MCF 10A (cell line): ENCODE measurements at regions not wholly inside any gene's neighbourhood (a gene's known extent, or its start where the extent isn't known, plus 50 kb on each side); places are given as distances from the start of the nearest gene placed in this dataset. TPM values are rescaled to one million over a fixed set of nuclear protein-coding genes. Genes with fewer than 3 reads are reported as not detected.
"Not testable (repeated sequence)": the region's sequence is repeated elsewhere in the genome, so short reads cannot be mapped to it uniquely, and the experiment has no call there.

ENCODE experiments used
- BruUV-seq: library from RNA; stranded (reverse); fragments of 400-500 nt; replicated peaks from 2 replicates; lab custom pipeline; 2021; lab: Mats Ljungman, UMichigan
- CTCF ChIA-PET: fragments of 300-600 bp; sonication (Branson Sonifier 250); formaldehyde crosslinking; extraction: SDS; loops from one replicate; lab custom pipeline; 2021; ENCODE audit warnings: antibody characterized with exemption, inconsistent platforms; lab: Yijun Ruan, JAX
- POLR2A ChIA-PET: fragments of 300-600, 350-650 bp; sonication (Branson Sonifier 250); formaldehyde crosslinking; extraction: SDS; loops from one replicate; lab custom pipeline; 2020; ENCODE audit warnings: antibody characterized with exemption, inconsistent platforms; lab: Yijun Ruan, JAX
- DNase-seq: peaks from one replicate; pipeline ENCODE4 v3.0.0-alpha.2; 2018; ENCODE audit not compliant: unreplicated experiment
- H3K27ac Mint-ChIP-seq: one replicate; pipeline ENCODE4 v1.8.0; 2022; ENCODE audit warnings: mild to moderate bottlenecking, low read depth, mixed read lengths; ENCODE audit not compliant: unreplicated experiment
- H3K27me3 Mint-ChIP-seq: one replicate; pipeline ENCODE4 v1.8.0; 2022; ENCODE audit warnings: mixed read lengths; ENCODE audit not compliant: insufficient read depth, unreplicated experiment
- H3K36me3 Mint-ChIP-seq: one replicate; pipeline ENCODE4 v1.8.0; 2022; ENCODE audit warnings: mild to moderate bottlenecking, moderate library complexity, mixed read lengths; ENCODE audit not compliant: insufficient read depth, unreplicated experiment
- H3K4me1 Mint-ChIP-seq: one replicate; pipeline ENCODE4 v1.8.0; 2022; ENCODE audit warnings: mixed read lengths; ENCODE audit not compliant: insufficient read depth, unreplicated experiment
- H3K4me3 Mint-ChIP-seq: one replicate; pipeline ENCODE4 v1.8.0; 2022; ENCODE audit warnings: mild to moderate bottlenecking, moderate library complexity, mixed read lengths; ENCODE audit not compliant: unreplicated experiment
- H3K9me3 Mint-ChIP-seq: one replicate; pipeline ENCODE4 v1.8.0; 2022; ENCODE audit warnings: mixed read lengths; ENCODE audit not compliant: unreplicated experiment
- intact Hi-C: fragments of 100-400 bp; cut with micrococcal nuclease; formaldehyde crosslinking; loops from 2 replicates; pipeline ENCODE4 v1.14.1; 2022
- microRNA-seq: library from miRNA; unstranded; fragments of <30 nt; microRNA quantifications from one replicate; pipeline ENCODE4 v1.2.0, GENCODE V29; 2022

GRCh38 chr2:87686873-87687549 lies 60.9 kb upstream of the PLGLB2 start:
- POLR2A ChIA-PET, intact Hi-C loops, BruUV-seq, H3K36me3 Mint-ChIP-seq, H3K27me3 Mint-ChIP-seq, H3K27ac Mint-ChIP-seq, CTCF ChIA-PET, H3K4me3 Mint-ChIP-seq, H3K9me3 Mint-ChIP-seq, H3K4me1 Mint-ChIP-seq, DNase-seq: not testable (repeated sequence)

- H3K27ac Mint-ChIP-seq, H3K4me1 Mint-ChIP-seq, intact Hi-C loops, DNase-seq, H3K9me3 Mint-ChIP-seq, H3K36me3 Mint-ChIP-seq, H3K4me3 Mint-ChIP-seq, H3K27me3 Mint-ChIP-seq, CTCF ChIA-PET, POLR2A ChIA-PET, BruUV-seq: not testable (repeated sequence)
These were observed 60.2 kb upstream of the PLGLB2 start for GRCh38 chr2:87687550-87688270.

- H3K4me3 Mint-ChIP-seq, H3K9me3 Mint-ChIP-seq, POLR2A ChIA-PET, H3K27ac Mint-ChIP-seq, DNase-seq, H3K27me3 Mint-ChIP-seq, H3K4me1 Mint-ChIP-seq, intact Hi-C loops, BruUV-seq, H3K36me3 Mint-ChIP-seq: not testable (repeated sequence)
- CTCF ChIA-PET = interaction anchor here (0.5 kb wide), 1 partner anchor 928 kb away, joined by 4 read pairs; no protein-coding TSS in a partner anchor
These were observed 55.8 kb upstream of the PLGLB2 start for GRCh38 chr2:87691899-87692592.

- POLR2A ChIA-PET, CTCF ChIA-PET, H3K9me3 Mint-ChIP-seq, H3K4me3 Mint-ChIP-seq, H3K27ac Mint-ChIP-seq, intact Hi-C loops, H3K27me3 Mint-ChIP-seq, H3K36me3 Mint-ChIP-seq, H3K4me1 Mint-ChIP-seq, BruUV-seq: not testable (repeated sequence)
- peak; percentile 14 for DNase-seq
These were observed 55.0 kb upstream of the PLGLB2 start for GRCh38 chr2:87692914-87693313.

GRCh38 chr2:87693882-87694281 lies 54.0 kb upstream of the PLGLB2 start:
- H3K9me3 Mint-ChIP-seq, H3K27ac Mint-ChIP-seq, H3K36me3 Mint-ChIP-seq, intact Hi-C loops, DNase-seq, H3K27me3 Mint-ChIP-seq, CTCF ChIA-PET, H3K4me3 Mint-ChIP-seq, BruUV-seq, H3K4me1 Mint-ChIP-seq, POLR2A ChIA-PET: not testable (repeated sequence)

- H3K27ac Mint-ChIP-seq, POLR2A ChIA-PET, intact Hi-C loops, H3K36me3 Mint-ChIP-seq, H3K4me3 Mint-ChIP-seq, H3K27me3 Mint-ChIP-seq, CTCF ChIA-PET, H3K9me3 Mint-ChIP-seq, BruUV-seq, H3K4me1 Mint-ChIP-seq: not testable (repeated sequence)
- peak; percentile 10 for DNase-seq
These were observed 52.1 kb upstream of the PLGLB2 start for GRCh38 chr2:87695596-87696323.

Small RNA genes in the stretch of these regions (microRNA-seq; reads per million reads assigned to microRNA genes)
- gene MIR4771-1 = not detected
